ENCODE measurements at regions not wholly inside any gene's neighbourhood (a gene's known extent, or its start where the extent isn't known, plus 50 kb on each side); places are given as distances from the start of the nearest gene placed in this dataset.
"Not testable (repeated sequence)": the region's sequence is repeated elsewhere in the genome, so short reads cannot be mapped to it uniquely, and the experiment has no call there.

DNA sequence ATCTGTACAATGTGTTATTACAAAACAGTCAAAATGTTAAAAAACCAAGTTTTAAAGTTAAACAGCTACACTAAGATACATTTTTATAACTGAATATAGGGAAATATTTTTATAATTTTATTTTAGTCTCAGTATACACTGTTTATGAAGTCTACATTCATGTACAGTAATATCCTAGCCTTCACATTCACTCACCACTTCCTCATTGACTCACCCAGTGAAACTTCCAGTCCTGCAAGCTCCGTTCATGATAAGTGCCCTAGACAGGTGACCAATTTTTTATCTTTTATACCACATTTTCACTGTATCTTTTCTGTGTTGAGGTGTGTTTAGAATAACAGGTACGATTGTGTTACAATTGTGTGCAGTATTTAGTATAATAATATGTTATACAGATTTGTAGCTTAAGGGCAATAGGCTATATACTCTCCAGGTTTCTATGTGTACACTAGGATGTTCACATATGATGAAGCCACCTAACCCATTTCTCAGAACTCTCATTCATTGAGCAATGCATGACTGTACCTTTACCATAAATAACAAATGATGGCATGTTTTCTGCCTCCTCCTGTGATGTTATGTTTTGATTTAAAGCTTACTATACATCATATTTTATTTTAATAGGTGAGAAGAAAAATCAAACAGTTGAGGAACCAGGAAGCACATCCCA lies 388.4 kb upstream of the NDN start:
- Histone ChIP-seq H3K27ac (no peak overlapping the region), H3K9me3 (peaks cover 0 to 26% (median 0%) of the 10 kb centered on the region in 3 donors), H3K4me3 (no peak overlapping the region), H3K4me1 (no peaks in the 10 kb centered on the region), H3K27me3 (no peaks in the 10 kb centered on the region), H3K36me3 (no peaks in the 10 kb centered on the region)
- TF ChIP-seq POLR2A (IDR thresholded peaks at IDR 0.05) (no peak), POLR2AphosphoS5 (IDR thresholded peaks at IDR 0.05) (no peak), EP300 (IDR thresholded peaks at IDR 0.05) (no peak)
- TF ChIP-seq, protein P1, sequence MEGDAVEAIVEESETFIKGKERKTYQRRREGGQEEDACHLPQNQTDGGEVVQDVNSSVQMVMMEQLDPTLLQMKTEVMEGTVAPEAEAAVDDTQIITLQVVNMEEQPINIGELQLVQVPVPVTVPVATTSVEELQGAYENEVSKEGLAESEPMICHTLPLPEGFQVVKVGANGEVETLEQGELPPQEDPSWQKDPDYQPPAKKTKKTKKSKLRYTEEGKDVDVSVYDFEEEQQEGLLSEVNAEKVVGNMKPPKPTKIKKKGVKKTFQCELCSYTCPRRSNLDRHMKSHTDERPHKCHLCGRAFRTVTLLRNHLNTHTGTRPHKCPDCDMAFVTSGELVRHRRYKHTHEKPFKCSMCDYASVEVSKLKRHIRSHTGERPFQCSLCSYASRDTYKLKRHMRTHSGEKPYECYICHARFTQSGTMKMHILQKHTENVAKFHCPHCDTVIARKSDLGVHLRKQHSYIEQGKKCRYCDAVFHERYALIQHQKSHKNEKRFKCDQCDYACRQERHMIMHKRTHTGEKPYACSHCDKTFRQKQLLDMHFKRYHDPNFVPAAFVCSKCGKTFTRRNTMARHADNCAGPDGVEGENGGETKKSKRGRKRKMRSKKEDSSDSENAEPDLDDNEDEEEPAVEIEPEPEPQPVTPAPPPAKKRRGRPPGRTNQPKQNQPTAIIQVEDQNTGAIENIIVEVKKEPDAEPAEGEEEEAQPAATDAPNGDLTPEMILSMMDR (IDR thresholded peaks at IDR 0.05), result no peak
- no peak for ATAC-seq
- 61 to 75% methylated on average over 2 of the region's 2 CpGs for WGBS, 2 donors (ENCODE audit: low coverage in 1 of 2)

GRCh38 chr15:24076090-24076784 lies 389.1 kb upstream of the NDN start:
- H3K4me3 ChIP-seq, result no peak overlapping the region
- no peak for ATAC-seq
- WGBS, 2 donors (ENCODE audit: low coverage in 1 of 2), result 78 to 81% methylated on average over 1 of the region's 1 CpG
- H3K4me1 ChIP-seq, result no peaks in the 10 kb centered on the region
- no peaks in the 10 kb centered on the region for H3K27me3 ChIP-seq
- H3K9me3 ChIP-seq, result peaks cover 0 to 26% (median 0%) of the 10 kb centered on the region in 3 donors
- TF ChIP-seq EP300 (IDR thresholded peaks at IDR 0.05) (no peak), POLR2A (IDR thresholded peaks at IDR 0.05) (no peak), POLR2AphosphoS5 (IDR thresholded peaks at IDR 0.05) (no peak)
- TF ChIP-seq, protein P1 (IDR thresholded peaks at IDR 0.05), result no peak
- H3K36me3 ChIP-seq, result no peaks in the 10 kb centered on the region
- no peak overlapping the region for H3K27ac ChIP-seq

GRCh38 chr15:24078310-24079029 lies 391.4 kb upstream of the NDN start:
- Histone ChIP-seq H3K27me3 (no peaks in the 10 kb centered on the region), H3K4me3 (no peak overlapping the region), H3K27ac (no peak overlapping the region), H3K9me3 (peaks cover 0 to 21% (median 0%) of the 10 kb centered on the region in 3 donors), H3K36me3 (no peaks in the 10 kb centered on the region), H3K4me1 (no peaks in the 10 kb centered on the region)
- no peak for ATAC-seq
- TF ChIP-seq EP300 (IDR thresholded peaks at IDR 0.05) (no peak), POLR2A (IDR thresholded peaks at IDR 0.05) (no peak), POLR2AphosphoS5 (IDR thresholded peaks at IDR 0.05) (no peak)
- TF ChIP-seq, protein P1 (IDR thresholded peaks at IDR 0.05), result no peak
- 55 to 92% methylated on average over 2 to 8 of the region's 29 CpGs for WGBS, 2 donors (ENCODE audit: low coverage in 1 of 2)

GRCh38 chr15:24088941-24089340 lies 401.8 kb upstream of the NDN start:
- not testable (repeated sequence) for H3K27me3 ChIP-seq, H3K36me3 ChIP-seq, H3K4me1 ChIP-seq, H3K27ac ChIP-seq, H3K4me3 ChIP-seq, ATAC-seq
- 56% methylated on average over 1 of the region's 1 CpG for WGBS, 2 donors (ENCODE audit: low coverage in 1 of 2)
- peaks cover 0 to 20% (median 0%) of the 10 kb centered on the region in 3 donors for H3K9me3 ChIP-seq

DNA sequence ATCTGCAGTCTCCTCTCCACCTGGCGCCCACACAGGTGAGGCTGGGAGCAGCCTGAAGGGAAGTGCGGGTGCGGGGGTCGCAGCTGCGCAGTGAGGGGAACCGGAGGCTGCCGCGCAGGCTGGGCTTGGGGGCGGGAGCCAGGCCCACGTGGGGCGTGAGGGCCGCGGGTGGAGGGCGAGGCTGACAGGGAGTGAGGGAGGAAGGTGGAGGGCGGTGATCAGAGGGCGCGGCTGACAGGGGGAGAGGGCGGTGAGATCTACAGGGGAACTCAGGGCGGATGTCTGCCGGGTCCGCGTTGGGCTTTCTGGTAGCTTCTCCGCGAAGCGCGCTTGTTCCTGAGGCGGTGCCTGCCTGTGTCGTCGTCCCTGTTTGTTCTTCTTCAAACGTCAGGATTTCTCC lies 414.4 kb upstream of the NDN start:
- ATAC-seq, H3K27me3 ChIP-seq, H3K9me3 ChIP-seq, H3K4me1 ChIP-seq, H3K4me3 ChIP-seq, H3K36me3 ChIP-seq, H3K27ac ChIP-seq: not testable (repeated sequence)
- 15 to 26% methylated on average over 12 to 14 of the region's 30 CpGs for WGBS, 2 donors (ENCODE audit: low coverage in 1 of 2)

- not testable (repeated sequence) for H3K9me3 ChIP-seq, H3K27me3 ChIP-seq, H3K4me1 ChIP-seq, H3K27ac ChIP-seq, H3K4me3 ChIP-seq, H3K36me3 ChIP-seq, ATAC-seq
- 83% methylated on average over 1 of the region's 6 CpGs; no CpG with 5 or more reads in 1 of the 2 donors for WGBS, 2 donors (ENCODE audit: low coverage in 1 of 2)
These were observed 420.4 kb upstream of the NDN start for GRCh38 chr15:24107524-24107923.

DNA sequence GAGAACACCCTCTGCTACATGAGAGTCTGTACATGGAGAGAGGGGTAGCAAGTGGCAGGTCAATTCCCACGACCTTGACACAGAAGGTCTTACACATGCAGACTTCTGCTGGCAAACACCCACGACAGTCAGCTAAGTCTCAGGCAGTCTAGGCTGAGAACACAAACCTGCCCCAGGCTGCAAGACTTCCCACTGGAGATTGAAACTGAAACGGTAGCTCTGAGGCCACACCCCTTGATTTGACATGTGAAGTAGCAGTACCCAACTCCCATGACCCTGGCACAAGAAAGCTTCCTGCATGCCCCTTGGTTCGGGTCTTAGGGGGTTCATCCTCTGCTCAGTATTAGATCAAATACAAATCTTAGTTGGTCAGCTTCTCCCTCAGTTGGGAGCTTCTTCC lies 420.8 kb upstream of the NDN start:
- H3K9me3 ChIP-seq, ATAC-seq, H3K27me3 ChIP-seq, H3K36me3 ChIP-seq, H3K4me3 ChIP-seq, H3K4me1 ChIP-seq, H3K27ac ChIP-seq: not testable (repeated sequence)
- 20% methylated on average over 1 of the region's 4 CpGs; no CpG with 5 or more reads in 1 of the 2 donors for WGBS, 2 donors (ENCODE audit: low coverage in 1 of 2)

DNA sequence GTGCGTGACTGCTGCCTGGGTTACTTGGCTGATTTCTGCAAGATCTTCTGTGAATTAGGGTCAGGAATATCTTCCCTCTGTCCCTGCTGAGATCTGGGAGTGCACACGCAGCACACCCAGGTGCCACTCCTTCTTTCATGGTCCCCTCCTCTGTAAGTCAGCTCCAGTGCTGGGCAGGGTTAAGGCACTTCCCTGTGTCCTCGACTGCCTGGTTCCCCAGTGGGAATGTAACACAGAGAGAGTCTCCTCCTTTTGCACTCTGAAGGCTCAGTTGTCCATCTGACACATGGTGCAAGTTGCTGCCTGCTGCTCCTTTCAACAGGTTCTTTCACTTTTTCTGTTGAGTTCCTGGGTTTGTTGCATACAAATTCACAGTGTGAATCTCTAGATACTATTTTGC lies 421.2 kb upstream of the NDN start:
- not testable (repeated sequence) for H3K4me3 ChIP-seq, H3K4me1 ChIP-seq, H3K9me3 ChIP-seq, H3K27ac ChIP-seq, ATAC-seq, H3K27me3 ChIP-seq, H3K36me3 ChIP-seq
- 60 to 65% methylated on average over 1 to 2 of the region's 3 CpGs for WGBS, 2 donors (ENCODE audit: low coverage in 1 of 2)

DNA sequence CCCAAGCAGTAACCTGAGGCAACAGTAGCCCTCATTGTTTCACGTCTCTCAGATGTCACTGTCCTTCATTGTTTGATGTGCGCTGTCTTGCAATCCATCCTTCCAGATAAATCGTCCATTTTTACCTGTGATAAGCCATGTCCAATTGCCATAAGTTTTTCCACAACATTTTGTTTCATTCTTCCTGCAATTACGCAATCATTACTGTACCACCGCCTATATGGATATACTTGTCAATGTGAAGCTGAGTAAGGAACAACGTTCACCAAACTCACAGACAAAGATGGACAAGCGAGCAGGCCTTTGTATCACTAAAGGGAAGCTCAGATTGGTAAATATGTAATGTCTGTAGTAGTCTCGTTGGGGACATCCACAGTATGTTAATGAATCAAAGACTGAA lies 452.5 kb upstream of the NDN start:
- H3K4me1 ChIP-seq, H3K9me3 ChIP-seq, ATAC-seq, H3K4me3 ChIP-seq, H3K27ac ChIP-seq, H3K27me3 ChIP-seq, H3K36me3 ChIP-seq: not testable (repeated sequence)
- WGBS, 2 donors (ENCODE audit: low coverage in 1 of 2), result 77 to 83% methylated on average over 7 to 8 of the region's 8 CpGs
